Astrocyte (in vitro differentiated cells and primary cell): ENCODE measurements at regions not wholly inside any gene's neighbourhood (a gene's known extent, or its start where the extent isn't known, plus 50 kb on each side); places are given as distances from the start of the nearest gene placed in this dataset.
"Not testable (repeated sequence)": the region's sequence is repeated elsewhere in the genome, so short reads cannot be mapped to it uniquely, and the experiment has no call there.

Experiments
- DNase-seq: peaks from one replicate; pipeline ENCODE4 v3.0.0-alpha.2; 2010; ENCODE audit warnings: low read depth
- FAIRE-seq: peaks from 2 replicates; lab custom pipeline; 2011; peaks lifted over from hg19 to GRCh38; lab: Jason Lieb, UNC
- H2AFZ ChIP-seq: 2 replicates; pipeline ENCODE4 v1.6.0; 2012; ENCODE audit warnings: low read depth, low read length, inconsistent platforms
- H3K27ac ChIP-seq: 2 replicates; pipeline ENCODE4 v1.5.1; 2011; ENCODE audit warnings: low read depth, low read length, inconsistent platforms
- H3K27me3 ChIP-seq: 2 replicates; pipeline ENCODE4 v1.6.0; 2011; ENCODE audit warnings: low read length, inconsistent platforms; ENCODE audit not compliant: insufficient read depth
- H3K36me3 ChIP-seq: 2 replicates; pipeline ENCODE4 v1.5.1; 2011; ENCODE audit warnings: low read length, inconsistent platforms; ENCODE audit not compliant: insufficient read depth
- H3K4me1 ChIP-seq: 2 replicates; pipeline ENCODE4 v1.5.1; 2011; ENCODE audit warnings: low read length, inconsistent platforms; ENCODE audit not compliant: insufficient read depth
- H3K4me2 ChIP-seq: 2 replicates; pipeline ENCODE4 v1.6.0; 2012; ENCODE audit warnings: low read length, inconsistent platforms
- H3K4me3 ChIP-seq: 2 replicates; pipeline ENCODE4 v1.5.1; 2011; ENCODE audit warnings: low read depth, mild to moderate bottlenecking, low read length, inconsistent platforms; ENCODE audit not compliant: insufficient read depth
- H3K79me2 ChIP-seq: 2 replicates; pipeline ENCODE4 v1.6.0; 2012; ENCODE audit warnings: mild to moderate bottlenecking, low read length, inconsistent platforms; ENCODE audit not compliant: insufficient read depth
- H3K9ac ChIP-seq: 2 replicates; pipeline ENCODE4 v1.6.0; 2012; ENCODE audit warnings: mild to moderate bottlenecking, low read length, inconsistent platforms
- H3K9me3 ChIP-seq: 2 replicates; pipeline ENCODE4 v1.5.1; 2012; ENCODE audit warnings: low read depth, mild to moderate bottlenecking, low read length, inconsistent platforms; ENCODE audit not compliant: insufficient read depth
- H4K20me1 ChIP-seq: 2 replicates; pipeline ENCODE4 v1.6.0; 2012; ENCODE audit warnings: low read length, inconsistent platforms; ENCODE audit not compliant: insufficient read depth
- H3K27ac Mint-ChIP-seq: one replicate; pipeline ENCODE4 v1.8.0; 2021; ENCODE audit warnings: mild to moderate bottlenecking, mixed read lengths; ENCODE audit not compliant: unreplicated experiment
- H3K27me3 Mint-ChIP-seq: one replicate; pipeline ENCODE4 v1.8.0; 2021; ENCODE audit warnings: low read depth, mixed read lengths; ENCODE audit not compliant: unreplicated experiment
- H3K36me3 Mint-ChIP-seq: one replicate; pipeline ENCODE4 v1.8.0; 2021; ENCODE audit warnings: low read depth, mixed read lengths; ENCODE audit not compliant: unreplicated experiment
- H3K4me1 Mint-ChIP-seq: one replicate; pipeline ENCODE4 v1.8.0; 2021; ENCODE audit warnings: low read depth, mixed read lengths; ENCODE audit not compliant: unreplicated experiment
- H3K4me3 Mint-ChIP-seq: one replicate; pipeline ENCODE4 v1.8.0; 2021; ENCODE audit warnings: mild to moderate bottlenecking, moderate library complexity, mixed read lengths; ENCODE audit not compliant: unreplicated experiment
- H3K9me3 Mint-ChIP-seq: one replicate; pipeline ENCODE4 v1.8.0; 2021; ENCODE audit warnings: mild to moderate bottlenecking, mixed read lengths; ENCODE audit not compliant: unreplicated experiment
- EZH2 ChIP-seq: IDR thresholded peaks from 2 replicates; pipeline ENCODE4 v1.6.1; 2012; ENCODE audit warnings: mild to moderate bottlenecking, low read length, inconsistent platforms; ENCODE audit not compliant: insufficient read depth
- TF ChIP-seq, protein P1 (sequence below): IDR thresholded peaks from 2 replicates; pipeline ENCODE4 v1.5.1; 2011; ENCODE audit warnings: low read depth, mild to moderate bottlenecking, inconsistent platforms, low read length, moderate library complexity; ENCODE audit not compliant: insufficient read depth

DNA sequence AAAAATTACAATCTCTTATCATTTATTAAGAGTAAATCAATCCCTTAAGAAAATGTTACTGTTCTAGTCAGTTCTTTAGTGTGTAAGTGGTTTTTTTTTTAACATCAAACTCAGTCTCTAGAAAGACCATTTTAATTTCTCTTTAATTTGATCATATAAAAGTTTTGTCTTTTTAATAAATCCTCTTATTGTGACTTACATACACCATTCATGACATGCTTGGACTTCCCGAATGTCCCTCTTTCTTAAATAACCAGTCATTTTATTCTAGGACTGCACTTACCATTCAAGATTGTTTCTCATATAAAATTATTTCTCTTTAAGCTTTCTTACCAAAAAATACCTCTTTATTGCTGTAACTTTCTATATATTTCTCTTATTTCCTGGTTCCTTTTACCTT lies 60.8 kb upstream of the EVL start:
- Histone ChIP-seq H3K27ac (no peak overlapping the region), H3K27me3 (no peaks in the 10 kb centered on the region), H3K36me3 (no peaks in the 10 kb centered on the region), H3K9me3 (peaks cover 6% of the 10 kb centered on the region), H3K4me1 (no peaks in the 10 kb centered on the region), H2AFZ (no peak overlapping the region), H3K79me2 (peaks cover 50% of the 10 kb centered on the region), H4K20me1 (peaks cover 37% of the 10 kb centered on the region), H3K4me3 (no peak overlapping the region), H3K4me2 (no peak overlapping the region), H3K9ac (no peak overlapping the region)
- peaks cover 3% of the 10 kb centered on the region for H3K9me3 Mint-ChIP-seq
- TF ChIP-seq EZH2, result no peak
- TF ChIP-seq, protein P1, sequence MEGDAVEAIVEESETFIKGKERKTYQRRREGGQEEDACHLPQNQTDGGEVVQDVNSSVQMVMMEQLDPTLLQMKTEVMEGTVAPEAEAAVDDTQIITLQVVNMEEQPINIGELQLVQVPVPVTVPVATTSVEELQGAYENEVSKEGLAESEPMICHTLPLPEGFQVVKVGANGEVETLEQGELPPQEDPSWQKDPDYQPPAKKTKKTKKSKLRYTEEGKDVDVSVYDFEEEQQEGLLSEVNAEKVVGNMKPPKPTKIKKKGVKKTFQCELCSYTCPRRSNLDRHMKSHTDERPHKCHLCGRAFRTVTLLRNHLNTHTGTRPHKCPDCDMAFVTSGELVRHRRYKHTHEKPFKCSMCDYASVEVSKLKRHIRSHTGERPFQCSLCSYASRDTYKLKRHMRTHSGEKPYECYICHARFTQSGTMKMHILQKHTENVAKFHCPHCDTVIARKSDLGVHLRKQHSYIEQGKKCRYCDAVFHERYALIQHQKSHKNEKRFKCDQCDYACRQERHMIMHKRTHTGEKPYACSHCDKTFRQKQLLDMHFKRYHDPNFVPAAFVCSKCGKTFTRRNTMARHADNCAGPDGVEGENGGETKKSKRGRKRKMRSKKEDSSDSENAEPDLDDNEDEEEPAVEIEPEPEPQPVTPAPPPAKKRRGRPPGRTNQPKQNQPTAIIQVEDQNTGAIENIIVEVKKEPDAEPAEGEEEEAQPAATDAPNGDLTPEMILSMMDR, result no peak
- FAIRE-seq (no peak), DNase-seq (no peak)
- no peak overlapping the region for H3K27ac Mint-ChIP-seq
- no peaks in the 10 kb centered on the region for H3K4me1 Mint-ChIP-seq
- H3K27me3 Mint-ChIP-seq, result no peaks in the 10 kb centered on the region
- H3K36me3 Mint-ChIP-seq, result peaks cover 3% of the 10 kb centered on the region
- H3K4me3 Mint-ChIP-seq, result no peak overlapping the region

DNA sequence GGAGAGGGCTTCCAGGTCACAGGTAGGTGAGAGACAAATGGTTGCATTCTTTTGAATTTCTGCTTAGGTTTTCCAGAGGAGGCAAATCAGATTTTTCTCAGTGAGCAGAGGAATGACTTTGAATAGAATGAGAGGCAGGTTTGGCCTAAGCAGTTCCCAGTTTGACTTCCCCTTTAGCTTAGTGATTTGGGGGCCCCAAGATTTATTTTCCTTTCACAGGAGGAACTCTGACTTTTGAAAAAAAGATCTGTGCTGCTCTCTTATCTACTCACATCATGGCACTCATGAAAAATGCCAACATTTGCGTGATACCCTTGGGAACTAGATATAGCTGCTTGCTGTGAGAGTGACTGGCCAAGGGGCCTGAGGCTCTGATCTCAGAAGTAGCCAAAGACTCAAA lies 58.0 kb upstream of the EVL start:
- Mint-ChIP-seq H3K27ac (no peak overlapping the region), H3K27me3 (no peaks in the 10 kb centered on the region), H3K4me3 (no peak overlapping the region), H3K4me1 (no peaks in the 10 kb centered on the region), H3K9me3 (peaks cover 2% of the 10 kb centered on the region), H3K36me3 (peaks cover 2% of the 10 kb centered on the region)
- Histone ChIP-seq H4K20me1 (peaks cover 46% of the 10 kb centered on the region), H3K27ac (no peak overlapping the region), H3K79me2 (peaks cover 50% of the 10 kb centered on the region), H3K27me3 (no peaks in the 10 kb centered on the region), H2AFZ (no peak overlapping the region), H3K36me3 (no peaks in the 10 kb centered on the region), H3K9ac (no peak overlapping the region), H3K9me3 (peaks cover 5% of the 10 kb centered on the region), H3K4me2 (no peak overlapping the region), H3K4me3 (no peak overlapping the region), H3K4me1 (no peaks in the 10 kb centered on the region)
- no peak for FAIRE-seq
- DNase-seq, result no peak
- no peak for TF ChIP-seq EZH2
- TF ChIP-seq, protein P1, result no peak

DNA sequence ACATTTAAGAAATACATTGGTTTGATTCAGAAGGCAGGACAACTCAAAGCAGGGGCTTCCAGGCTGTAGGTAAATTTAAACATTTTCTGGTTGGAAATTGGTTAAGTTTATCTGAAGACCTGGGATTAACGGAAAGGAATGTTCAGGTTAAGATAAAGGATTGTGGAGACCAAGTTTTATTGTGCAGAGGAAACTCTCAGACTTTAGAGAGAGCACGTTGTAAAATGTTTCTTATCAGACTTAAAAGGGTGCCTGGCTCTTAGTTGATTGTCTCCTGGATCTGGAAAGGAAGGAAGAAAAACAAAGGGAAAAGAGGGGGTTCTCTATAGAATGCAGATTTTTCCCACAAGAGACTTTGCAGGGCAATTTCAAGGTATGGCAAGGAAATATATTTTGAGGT lies 55.4 kb upstream of the EVL start:
- H3K27me3 Mint-ChIP-seq, H3K9me3 Mint-ChIP-seq, FAIRE-seq, H2AFZ ChIP-seq, H3K4me2 ChIP-seq, DNase-seq, H3K27ac Mint-ChIP-seq, H3K27ac ChIP-seq, H3K4me3 ChIP-seq, H3K36me3 ChIP-seq, H3K9me3 ChIP-seq, H3K36me3 Mint-ChIP-seq, H3K4me3 Mint-ChIP-seq, H3K27me3 ChIP-seq, H3K9ac ChIP-seq, H3K4me1 ChIP-seq, H3K4me1 Mint-ChIP-seq: not testable (repeated sequence)
- Histone ChIP-seq H3K79me2 (peaks cover 49% of the 10 kb centered on the region), H4K20me1 (peaks cover 54% of the 10 kb centered on the region)
